Stimulated activated naive CD8-positive, alpha-beta T cell treated with anti-CD3 and anti-CD28 coated beads, Interleukin-15, Interleukin-2, amounts not matched to agents 100 ng/mL and 50 ng/mL, for 24 hours (primary cell): ENCODE measurements at regions not wholly inside any gene's neighbourhood (a gene's known extent, or its start where the extent isn't known, plus 50 kb on each side); places are given as distances from the start of the nearest gene placed in this dataset.
"Not testable (repeated sequence)": the region's sequence is repeated elsewhere in the genome, so short reads cannot be mapped to it uniquely, and the experiment has no call there.

ENCODE experiments used
- H3K27ac Mint-ChIP-seq: one replicate; pipeline ENCODE4 v1.8.0; 2021; ENCODE audit warnings: mild to moderate bottlenecking, mixed read lengths
- H3K27me3 Mint-ChIP-seq: one replicate; pipeline ENCODE4 v1.8.0; 2021; ENCODE audit warnings: mixed read lengths
- H3K36me3 Mint-ChIP-seq: one replicate; pipeline ENCODE4 v1.8.0; 2021; ENCODE audit warnings: low read depth, mixed read lengths
- H3K4me1 Mint-ChIP-seq: one replicate; pipeline ENCODE4 v1.8.0; 2021; ENCODE audit warnings: low read depth, mixed read lengths
- H3K4me3 Mint-ChIP-seq: one replicate; pipeline ENCODE4 v1.8.0; 2021; ENCODE audit warnings: mild to moderate bottlenecking, mixed read lengths
- H3K9me3 Mint-ChIP-seq: one replicate; pipeline ENCODE4 v1.8.0; 2021; ENCODE audit warnings: mixed read lengths

DNA sequence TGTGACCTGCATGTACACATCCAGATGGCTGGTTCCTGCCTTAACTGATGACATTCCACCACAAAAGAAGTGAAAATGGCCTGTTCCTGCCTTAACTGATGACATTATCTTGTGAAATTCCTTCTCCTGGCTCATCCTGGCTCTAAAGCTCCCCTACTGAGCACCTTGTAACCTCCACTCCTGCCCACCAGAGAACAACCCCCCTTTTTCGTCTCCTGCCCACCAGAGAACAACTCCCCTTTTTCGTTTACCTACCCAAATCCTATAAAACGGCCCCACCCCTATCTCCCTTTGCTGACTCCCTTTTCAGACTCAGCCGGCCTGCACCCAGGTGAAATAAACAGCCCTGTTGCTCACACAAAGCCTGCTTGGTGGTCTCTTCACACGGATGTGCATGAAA, 212.2 kb downstream of the KITLG start:
- H3K27ac Mint-ChIP-seq, H3K27me3 Mint-ChIP-seq, H3K36me3 Mint-ChIP-seq, H3K9me3 Mint-ChIP-seq, H3K4me1 Mint-ChIP-seq, H3K4me3 Mint-ChIP-seq: not testable (repeated sequence)

DNA sequence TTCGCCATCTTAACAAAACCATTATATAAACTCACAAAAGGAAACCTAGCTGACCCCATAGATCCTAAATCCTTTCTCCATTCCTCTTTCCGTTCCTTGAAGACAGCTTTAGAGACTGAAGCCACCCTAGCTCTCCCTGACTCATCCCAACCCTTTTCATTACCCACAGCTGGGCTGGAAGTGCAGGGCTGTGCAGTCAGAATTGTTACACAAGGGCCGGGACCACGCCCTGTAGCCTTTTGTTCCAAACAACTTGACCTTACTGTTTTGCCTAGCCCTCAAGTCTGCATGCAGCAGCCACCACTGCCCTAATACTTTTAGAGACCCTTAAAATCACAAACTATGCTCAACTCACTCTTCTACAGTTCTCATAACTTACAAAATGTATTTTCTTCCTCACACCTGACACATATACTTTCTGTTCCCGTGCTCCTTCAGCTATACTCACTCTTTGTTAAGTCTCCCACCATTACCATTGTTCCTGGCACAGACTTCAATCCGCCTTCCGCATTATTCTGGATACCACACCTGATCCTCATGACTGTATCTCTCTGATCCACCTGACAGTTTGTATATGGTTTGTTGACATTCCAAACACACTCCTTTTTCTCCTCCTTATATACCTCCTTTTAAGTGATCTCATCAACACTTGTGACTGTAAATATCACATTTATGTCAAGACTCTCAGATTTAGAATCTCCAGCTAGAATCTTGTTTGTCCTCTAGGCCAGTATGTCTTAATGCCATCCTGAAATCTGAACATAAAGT, 208.7 kb downstream of the KITLG start:
- H3K27me3 Mint-ChIP-seq = no peaks in the 10 kb centered on the region
- no peaks in the 10 kb centered on the region for H3K4me1 Mint-ChIP-seq
- H3K9me3 Mint-ChIP-seq = no peaks in the 10 kb centered on the region
- H3K27ac Mint-ChIP-seq = no peak overlapping the region
- H3K36me3 Mint-ChIP-seq = no peaks in the 10 kb centered on the region
- H3K4me3 Mint-ChIP-seq = no peak overlapping the region

- no peak overlapping the region for H3K4me3 Mint-ChIP-seq
- no peaks in the 10 kb centered on the region for H3K27me3 Mint-ChIP-seq
- H3K27ac Mint-ChIP-seq = no peak overlapping the region
- H3K4me1 Mint-ChIP-seq = no peaks in the 10 kb centered on the region
- H3K36me3 Mint-ChIP-seq = no peaks in the 10 kb centered on the region
- no peaks in the 10 kb centered on the region for H3K9me3 Mint-ChIP-seq
These were observed 204.7 kb downstream of the KITLG start for GRCh38 chr12:88375306-88376305.

DNA sequence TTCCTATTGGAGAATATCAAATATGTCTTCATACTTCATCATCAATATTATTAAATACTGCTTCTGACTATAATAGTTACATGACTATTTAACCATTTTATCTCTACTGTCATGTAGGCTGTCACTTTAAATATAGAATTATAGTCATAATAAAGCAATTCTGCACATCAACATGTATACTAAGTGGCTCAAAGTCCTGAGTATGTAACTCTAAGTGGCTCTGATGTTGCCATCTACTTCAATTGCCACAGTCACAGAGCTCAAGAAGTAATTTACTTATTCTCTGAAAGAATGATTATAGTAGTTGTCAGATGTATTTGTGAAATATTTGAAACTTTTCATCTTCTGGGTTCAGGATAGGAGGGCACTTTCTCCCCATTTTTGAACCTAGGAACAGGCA, 202.3 kb downstream of the KITLG start:
- H3K36me3 Mint-ChIP-seq = no peaks in the 10 kb centered on the region
- no peaks in the 10 kb centered on the region for H3K27me3 Mint-ChIP-seq
- H3K27ac Mint-ChIP-seq = no peak overlapping the region
- H3K9me3 Mint-ChIP-seq = no peaks in the 10 kb centered on the region
- H3K4me1 Mint-ChIP-seq = no peaks in the 10 kb centered on the region
- H3K4me3 Mint-ChIP-seq = no peak overlapping the region

DNA sequence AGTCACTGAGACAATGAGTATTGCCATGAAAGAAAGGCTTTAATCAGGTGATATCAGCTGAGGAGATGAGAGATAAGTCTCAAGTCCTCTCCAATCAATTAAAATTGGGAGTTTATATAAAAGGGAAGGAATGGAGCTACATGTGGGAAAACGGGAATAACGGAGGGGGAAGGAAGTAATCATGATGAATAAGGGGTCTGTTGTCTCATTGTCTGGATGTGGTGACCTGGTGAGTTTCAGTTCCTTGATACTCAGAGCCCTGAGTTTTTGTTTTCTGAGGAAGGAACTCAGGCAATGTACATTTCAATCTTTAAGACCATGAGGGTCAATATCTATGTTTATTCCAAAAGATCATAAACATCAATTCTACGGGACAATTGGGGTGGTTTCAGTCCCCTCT, 198.8 kb downstream of the KITLG start:
- H3K4me3 Mint-ChIP-seq = no peak overlapping the region
- no peaks in the 10 kb centered on the region for H3K27me3 Mint-ChIP-seq
- no peak overlapping the region for H3K27ac Mint-ChIP-seq
- no peaks in the 10 kb centered on the region for H3K9me3 Mint-ChIP-seq
- no peaks in the 10 kb centered on the region for H3K4me1 Mint-ChIP-seq
- no peaks in the 10 kb centered on the region for H3K36me3 Mint-ChIP-seq

DNA sequence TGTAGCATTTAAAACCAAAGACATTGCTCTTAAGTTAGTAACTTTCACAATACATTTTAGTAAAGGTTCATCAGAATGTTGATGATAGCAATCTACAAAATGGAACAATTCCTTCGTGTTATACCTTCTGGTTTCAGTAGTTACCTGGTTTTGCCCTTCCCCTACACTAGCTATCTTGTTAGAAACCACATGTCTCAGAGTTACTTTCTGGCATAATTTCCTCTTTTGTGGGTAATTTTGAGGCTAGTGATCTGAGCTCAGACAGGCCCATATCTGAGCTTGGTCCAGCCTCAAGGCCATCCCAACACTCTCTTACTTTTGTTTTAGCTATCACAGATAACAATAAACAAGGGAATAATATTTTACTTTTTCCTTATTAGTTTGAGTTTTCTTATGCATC, 196.9 kb downstream of the KITLG start:
- Mint-ChIP-seq H3K27ac (no peak overlapping the region), H3K27me3 (no peaks in the 10 kb centered on the region), H3K4me1 (no peaks in the 10 kb centered on the region), H3K9me3 (peaks cover 3% of the 10 kb centered on the region), H3K36me3 (no peaks in the 10 kb centered on the region), H3K4me3 (no peak overlapping the region)

DNA sequence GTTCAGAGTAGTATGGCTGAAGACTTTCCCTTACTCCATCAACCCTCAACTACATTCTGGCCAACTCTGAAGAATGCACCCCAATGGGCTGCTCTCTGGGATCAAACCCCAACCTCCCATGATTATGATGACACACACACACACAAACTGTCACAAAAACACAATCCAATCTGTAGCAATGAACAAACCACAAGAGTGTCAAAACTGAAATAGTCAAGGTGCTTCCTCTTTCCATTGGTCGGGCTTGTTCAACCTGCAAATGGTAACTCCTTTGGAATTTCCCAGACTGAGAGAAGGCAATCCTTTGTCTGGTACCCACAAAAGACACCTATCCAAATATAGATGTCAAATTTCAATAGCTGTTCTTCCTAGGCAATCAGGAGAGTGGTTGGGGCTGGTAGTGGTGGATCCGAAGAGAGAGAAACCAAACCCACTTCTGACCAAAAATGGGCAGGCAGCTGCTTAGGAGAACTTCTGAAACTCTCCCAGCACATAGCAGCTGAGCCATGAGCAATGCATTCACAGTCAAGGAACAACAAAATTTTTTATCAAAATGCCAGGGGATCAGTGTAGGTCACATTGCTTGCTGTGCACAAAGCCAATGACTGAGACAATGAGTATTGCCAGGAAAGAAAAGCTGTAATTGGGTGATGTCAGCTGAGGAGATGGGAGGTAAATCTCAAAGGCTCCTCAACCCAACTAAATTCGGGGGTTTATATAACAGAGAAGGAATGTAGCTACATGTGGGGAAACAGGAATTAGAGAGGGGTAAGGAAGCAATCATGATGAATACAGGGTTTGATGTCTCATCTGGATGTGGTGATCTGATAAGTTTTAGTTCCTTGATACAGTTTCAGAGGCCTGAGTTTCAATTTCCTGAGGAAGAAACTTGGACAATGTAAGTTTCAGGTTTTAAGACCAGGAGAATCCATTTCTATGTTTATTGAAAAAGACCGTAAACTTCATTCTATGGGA, 191.4 kb downstream of the KITLG start:
- peaks cover 9% of the 10 kb centered on the region for H3K4me1 Mint-ChIP-seq
- H3K27me3 Mint-ChIP-seq = no peaks in the 10 kb centered on the region
- H3K36me3 Mint-ChIP-seq = no peaks in the 10 kb centered on the region
- H3K4me3 Mint-ChIP-seq = no peak overlapping the region
- no peak overlapping the region for H3K27ac Mint-ChIP-seq
- peaks cover 5% of the 10 kb centered on the region for H3K9me3 Mint-ChIP-seq

- Mint-ChIP-seq H3K27me3 (no peaks in the 10 kb centered on the region), H3K4me1 (peaks cover 9% of the 10 kb centered on the region), H3K9me3 (peaks cover 5% of the 10 kb centered on the region), H3K27ac (no peak overlapping the region), H3K4me3 (no peak overlapping the region), H3K36me3 (no peaks in the 10 kb centered on the region)
These were observed 189.5 kb downstream of the KITLG start for GRCh38 chr12:88390811-88391210.

DNA sequence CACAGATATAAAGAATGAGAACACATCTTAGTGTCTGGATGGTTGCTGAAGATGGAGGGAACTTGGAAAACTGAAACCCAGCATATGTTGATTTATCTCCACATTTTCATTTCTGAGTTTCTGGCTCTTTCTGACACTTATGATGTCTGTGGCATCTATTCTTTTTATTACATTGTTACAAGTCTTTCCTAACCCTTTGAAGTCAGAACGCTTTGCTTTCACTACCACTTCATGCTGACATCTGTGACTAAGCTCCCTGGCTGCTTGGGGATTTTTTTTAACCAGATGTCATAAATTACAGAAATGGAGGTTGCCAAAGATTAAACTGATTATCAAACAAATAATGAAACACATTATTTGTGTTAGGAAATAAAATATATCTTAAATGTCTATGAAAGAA, 188.7 kb downstream of the KITLG start:
- no peaks in the 10 kb centered on the region for H3K36me3 Mint-ChIP-seq

DNA sequence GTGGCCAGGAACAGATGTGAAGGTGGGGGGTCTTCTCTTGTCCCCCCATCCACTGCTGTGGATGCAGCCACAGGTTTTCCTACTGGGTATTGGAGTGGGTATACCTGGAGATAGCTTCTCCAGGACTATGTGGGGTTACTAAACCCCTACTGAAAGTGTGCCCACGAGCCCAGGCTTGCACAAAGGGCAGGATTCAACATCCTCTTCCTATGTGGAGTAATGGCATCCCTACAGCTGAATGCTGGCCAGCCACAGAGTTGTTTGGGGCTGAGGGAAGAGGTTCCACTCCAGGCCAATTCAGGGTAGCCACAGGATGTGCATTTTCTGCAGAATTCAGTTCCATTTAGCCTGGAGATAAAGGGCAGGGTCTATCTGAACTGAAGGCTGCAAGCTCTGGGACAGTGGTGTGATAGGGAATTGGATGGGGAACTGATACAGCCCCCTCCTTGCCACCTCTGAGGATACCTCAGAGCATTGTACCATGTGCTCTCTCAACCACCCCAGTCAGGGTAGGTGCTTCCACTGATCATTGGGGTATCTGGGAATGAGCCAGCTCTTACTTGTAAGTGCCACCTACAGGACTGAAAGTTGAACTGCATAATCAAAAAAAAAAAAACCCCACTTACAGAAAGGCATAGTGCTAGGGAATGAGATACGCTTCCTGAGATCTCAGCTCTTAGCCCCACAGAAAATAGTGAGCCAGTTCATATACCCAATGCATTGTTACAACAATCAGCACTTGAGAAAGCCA, 187.1 kb downstream of the KITLG start:
- H3K36me3 Mint-ChIP-seq = no peaks in the 10 kb centered on the region
- peaks cover 5% of the 10 kb centered on the region for H3K9me3 Mint-ChIP-seq
- H3K27me3 Mint-ChIP-seq = no peaks in the 10 kb centered on the region
- no peak overlapping the region for H3K27ac Mint-ChIP-seq
- H3K4me3 Mint-ChIP-seq = no peak overlapping the region
- H3K4me1 Mint-ChIP-seq = peaks cover 9% of the 10 kb centered on the region

More for the DNA sequence above, 188.7 kb downstream of the KITLG start:
- peaks cover 9% of the 10 kb centered on the region for H3K4me1 Mint-ChIP-seq
- no peak overlapping the region for H3K27ac Mint-ChIP-seq
- no peak overlapping the region for H3K4me3 Mint-ChIP-seq
- no peaks in the 10 kb centered on the region for H3K27me3 Mint-ChIP-seq
- peaks cover 5% of the 10 kb centered on the region for H3K9me3 Mint-ChIP-seq

DNA sequence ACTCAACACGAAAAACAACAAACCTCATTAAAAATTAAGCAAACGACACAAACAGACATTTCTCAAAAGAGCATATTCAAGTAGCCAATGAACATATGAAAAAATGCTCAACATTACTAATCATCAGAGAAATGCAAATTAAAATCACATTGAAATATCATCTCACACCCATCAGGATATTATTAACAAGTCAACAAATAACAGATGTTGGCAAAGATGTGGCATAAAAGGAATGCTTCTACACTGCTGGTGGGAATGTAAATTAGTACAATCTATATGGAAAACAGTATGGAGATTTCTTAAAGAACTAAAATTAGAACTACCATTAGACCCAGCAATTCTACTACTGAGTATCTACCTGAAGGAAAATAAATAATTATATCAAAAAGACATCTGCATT, 182.2 kb downstream of the KITLG start:
- H3K4me1 Mint-ChIP-seq = no peaks in the 10 kb centered on the region
- H3K36me3 Mint-ChIP-seq = no peaks in the 10 kb centered on the region
- H3K4me3 Mint-ChIP-seq = no peak overlapping the region
- no peaks in the 10 kb centered on the region for H3K27me3 Mint-ChIP-seq
- no peak overlapping the region for H3K27ac Mint-ChIP-seq
- no peaks in the 10 kb centered on the region for H3K9me3 Mint-ChIP-seq

- H3K36me3 Mint-ChIP-seq = no peaks in the 10 kb centered on the region
- H3K9me3 Mint-ChIP-seq = no peaks in the 10 kb centered on the region
- H3K4me3 Mint-ChIP-seq = no peak overlapping the region
- no peaks in the 10 kb centered on the region for H3K27me3 Mint-ChIP-seq
- H3K27ac Mint-ChIP-seq = no peak overlapping the region
- no peaks in the 10 kb centered on the region for H3K4me1 Mint-ChIP-seq
These were observed 180.5 kb downstream of the KITLG start for GRCh38 chr12:88399811-88400210.

DNA sequence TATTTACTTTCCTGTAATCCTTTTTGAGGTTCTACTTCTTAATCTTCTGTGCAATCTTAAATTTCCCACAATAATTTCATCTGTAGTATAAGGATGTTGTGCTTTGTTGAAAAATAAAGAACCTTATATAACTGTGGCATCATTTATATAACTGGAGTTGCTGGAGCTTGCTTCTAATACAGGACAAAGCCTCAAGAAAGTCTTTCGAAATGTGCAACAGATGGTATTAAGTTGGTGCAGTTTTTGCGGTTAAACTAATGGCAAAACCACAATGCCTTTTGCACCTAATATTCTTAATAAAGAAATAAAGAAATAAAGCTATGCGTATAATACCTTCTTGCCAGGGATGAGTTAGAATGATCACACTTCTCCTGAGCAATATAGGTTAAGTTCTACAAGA, 180.0 kb downstream of the KITLG start:
- Mint-ChIP-seq H3K4me1 (no peaks in the 10 kb centered on the region), H3K4me3 (no peak overlapping the region), H3K9me3 (no peaks in the 10 kb centered on the region), H3K36me3 (no peaks in the 10 kb centered on the region), H3K27ac (no peak overlapping the region), H3K27me3 (no peaks in the 10 kb centered on the region)

DNA sequence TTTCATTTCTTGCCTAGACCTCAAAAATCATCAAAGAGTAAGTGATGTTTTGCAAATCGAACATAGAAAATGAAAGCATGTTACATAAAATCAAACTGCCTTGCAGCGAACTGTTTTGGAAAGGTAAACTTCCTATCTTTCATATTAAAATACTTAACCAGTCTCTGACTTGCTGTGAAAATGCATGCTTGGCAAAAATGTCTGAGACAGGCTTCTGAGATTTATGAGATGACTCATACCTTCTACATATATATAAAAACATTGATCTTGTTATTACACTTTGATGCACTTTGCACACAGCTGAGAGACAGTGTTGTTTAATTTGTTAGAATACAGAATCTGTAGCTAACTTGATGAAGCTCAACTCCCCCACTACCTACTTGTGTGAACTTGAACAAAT, 179.1 kb downstream of the KITLG start:
- no peak overlapping the region for H3K27ac Mint-ChIP-seq
- no peaks in the 10 kb centered on the region for H3K9me3 Mint-ChIP-seq
- H3K27me3 Mint-ChIP-seq = no peaks in the 10 kb centered on the region
- no peak overlapping the region for H3K4me3 Mint-ChIP-seq
- H3K4me1 Mint-ChIP-seq = no peaks in the 10 kb centered on the region
- no peaks in the 10 kb centered on the region for H3K36me3 Mint-ChIP-seq
